ENCODE measurements at regions not wholly inside any gene's neighbourhood (a gene's known extent, or its start where the extent isn't known, plus 50 kb on each side); places are given as distances from the start of the nearest gene placed in this dataset.

DNA sequence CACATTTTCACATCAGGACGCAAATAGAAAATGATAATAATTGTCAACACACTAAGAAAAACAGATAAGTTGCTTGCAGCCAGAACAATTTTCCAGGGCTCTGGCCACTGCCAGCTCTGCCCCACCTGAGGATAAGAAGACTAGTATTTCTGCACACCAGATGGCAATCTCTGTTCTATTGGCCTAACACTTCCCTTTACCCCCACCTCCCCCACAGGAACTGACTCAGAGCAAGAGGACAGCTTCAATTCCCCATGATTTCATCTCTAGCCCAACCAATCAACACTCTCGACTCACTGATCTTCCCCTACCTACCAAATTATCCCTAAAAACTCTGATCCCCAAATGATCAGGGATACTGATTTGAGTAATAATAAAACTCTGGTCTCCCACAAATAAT is 164.0 kb downstream of the SMARCA1 start:
- POLR2A ChIA-PET = no interaction called here
- intact Hi-C loops (cut with micrococcal nuclease; ENCODE audit: unreplicated experiment) = no loop called here
- no peak; the same call in 2 of the 3 replicates for ATAC-seq
- TF ChIP-seq RELA (IDR thresholded peaks at IDR 0.05; ENCODE audit: borderline replicate concordance, partially characterized antibody) = no peak
- TF ChIP-seq HDGF (IDR thresholded peaks at IDR 0.05) = no peak
- no peak for TF ChIP-seq MLLT1 (IDR thresholded peaks at IDR 0.05)
- TF ChIP-seq, protein P1, sequence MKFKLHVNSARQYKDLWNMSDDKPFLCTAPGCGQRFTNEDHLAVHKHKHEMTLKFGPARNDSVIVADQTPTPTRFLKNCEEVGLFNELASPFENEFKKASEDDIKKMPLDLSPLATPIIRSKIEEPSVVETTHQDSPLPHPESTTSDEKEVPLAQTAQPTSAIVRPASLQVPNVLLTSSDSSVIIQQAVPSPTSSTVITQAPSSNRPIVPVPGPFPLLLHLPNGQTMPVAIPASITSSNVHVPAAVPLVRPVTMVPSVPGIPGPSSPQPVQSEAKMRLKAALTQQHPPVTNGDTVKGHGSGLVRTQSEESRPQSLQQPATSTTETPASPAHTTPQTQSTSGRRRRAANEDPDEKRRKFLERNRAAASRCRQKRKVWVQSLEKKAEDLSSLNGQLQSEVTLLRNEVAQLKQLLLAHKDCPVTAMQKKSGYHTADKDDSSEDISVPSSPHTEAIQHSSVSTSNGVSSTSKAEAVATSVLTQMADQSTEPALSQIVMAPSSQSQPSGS (IDR thresholded peaks at IDR 0.05; ENCODE audit: low read length) = no peak
- TF ChIP-seq CHD2 (IDR thresholded peaks at IDR 0.05; ENCODE audit: borderline replicate concordance, low read depth, low read length) = no peak
- TF ChIP-seq ETV6 (conservative IDR thresholded peaks at IDR 0.05 in 1 of 2, IDR thresholded peaks at IDR 0.05 in 1 of 2; ENCODE audit: borderline replicate concordance in 1 of 2, low read depth in 1 of 2) = no peak
- no peak for TF ChIP-seq EP300 (IDR thresholded peaks at IDR 0.05; ENCODE audit: borderline replicate concordance in 1 of 2, control insufficient read depth in 1 of 2, low read depth in 2 of 2, low read length in 2 of 2)
- no peak for TF ChIP-seq ZBTB11 (CRISPR knock-in tag; IDR thresholded peaks at IDR 0.05)
- no peak for TF ChIP-seq SP1 (IDR thresholded peaks at IDR 0.05; ENCODE audit: low read depth, low read length)
- no peak for TF ChIP-seq ZNF24 (IDR thresholded peaks at IDR 0.05)
- no peak for TF ChIP-seq RCOR1 (conservative IDR thresholded peaks at IDR 0.05; ENCODE audit: low read depth, low read length)
- no peak for TF ChIP-seq EGR1 (IDR thresholded peaks at IDR 0.05; ENCODE audit: borderline replicate concordance in 1 of 2, low read depth in 2 of 2, low read length in 2 of 2)
- no peak for TF ChIP-seq MTA3 (IDR thresholded peaks at IDR 0.05; ENCODE audit: borderline replicate concordance, low read length)
- TF ChIP-seq SRF (IDR thresholded peaks at IDR 0.05; ENCODE audit: low read depth in 2 of 2, low read length in 2 of 2) = no peak
- TF ChIP-seq E2F4 (IDR thresholded peaks at IDR 0.05; ENCODE audit: low read depth, low read length) = no peak
- no peak for TF ChIP-seq SPI1 (IDR thresholded peaks at IDR 0.05; ENCODE audit: borderline replicate concordance, insufficient read depth, low read depth, low read length)
- TF ChIP-seq RAD51 (IDR thresholded peaks at IDR 0.05) = no peak

More for the DNA sequence above, 164.0 kb downstream of the SMARCA1 start:
- in situ Hi-C loops (cut with MboI) = no loop called here
- Histone ChIP-seq H3K4me2 (ENCODE audit: control insufficient read depth, insufficient read depth) (no peak overlapping the region), H4K20me1 (ENCODE audit: control insufficient read depth, insufficient read depth) (no peaks in the 10 kb centered on the region), H3K27me3 (replicated peaks in 1 of 2; ENCODE audit: control insufficient read depth in 2 of 2, insufficient read depth in 2 of 2, low read length in 1 of 2) (no peaks in the 10 kb centered on the region), H3K27ac (ENCODE audit: control insufficient read depth, insufficient read depth) (no peak overlapping the region), H2AFZ (ENCODE audit: control insufficient read depth, low read depth, low read length) (no peak overlapping the region), H3K9me3 (replicated peaks; ENCODE audit: control insufficient read depth, insufficient read depth, low read length) (no peaks in the 10 kb centered on the region), H3K9ac (ENCODE audit: control insufficient read depth, insufficient read depth, low read length) (no peak overlapping the region), H3K4me1 (ENCODE audit: control insufficient read depth, insufficient read depth, low read length) (no peaks in the 10 kb centered on the region), H3K36me3 (ENCODE audit: control insufficient read depth in 2 of 2, insufficient read depth in 2 of 2, low read length in 1 of 2) (no peaks in the 10 kb centered on the region), H3K79me2 (ENCODE audit: control insufficient read depth, insufficient read depth, low read length) (no peaks in the 10 kb centered on the region), H3K4me3 (no peak overlapping the region)
- ChIA-PET CTCF (no interaction called here), RAD21 (ENCODE audit: unreplicated experiment) (no interaction called here), SMC1A (ENCODE audit: uncharacterized antibody, unreplicated experiment) (interaction anchor here (0.5 to 0.6 kb wide), 2 partner anchors 9 to 104 kb away, joined by 3 read pairs; no protein-coding TSS in a partner anchor)
- 46% methylated on average over 2 of the region's 2 CpGs for WGBS (ENCODE audit: insufficient coverage, insufficient replicate concordance, low lambda C conversion rate, missing lambda C conversion rate)
- no peak for FAIRE-seq
- BruUV-seq (replicated peaks) = no TSS peak
- no peak for DNase-seq (ENCODE audit: low read depth, low spot score)
